H9 (cell line): ENCODE measurements at regions not wholly inside any gene's neighbourhood (a gene's known extent, or its start where the extent isn't known, plus 50 kb on each side); places are given as distances from the start of the nearest gene placed in this dataset.

Source experiments
- DNase-seq: peaks from one replicate; pipeline ENCODE4 v3.0.0-alpha.2; 2017
- H2AFZ ChIP-seq: one replicate; pipeline ENCODE4 v1.6.1; 2013; ENCODE audit warnings: mild to moderate bottlenecking, low read length, control low read depth, moderate library complexity
- H2AK5ac ChIP-seq: 2 replicates; pipeline ENCODE4 v1.6.1; 2013; ENCODE audit warnings: low read length, control low read depth, mixed read lengths; ENCODE audit not compliant: insufficient read length
- H2BK120ac ChIP-seq: one replicate; pipeline ENCODE4 v1.6.1; 2013; ENCODE audit warnings: low read depth, mild to moderate bottlenecking, low read length, control low read depth, inconsistent platforms; ENCODE audit not compliant: poor library complexity, severe bottlenecking
- H2BK12ac ChIP-seq: 2 replicates; pipeline ENCODE4 v1.6.1; 2013; ENCODE audit warnings: low read length, control low read depth, mixed read lengths, low read depth; ENCODE audit not compliant: insufficient read length
- H2BK15ac ChIP-seq: 2 replicates; pipeline ENCODE4 v1.6.1; 2013; ENCODE audit warnings: low read depth, low read length, control low read depth
- H2BK20ac ChIP-seq: one replicate; pipeline ENCODE4 v1.6.1; 2013; ENCODE audit warnings: low read depth, mild to moderate bottlenecking, low read length, control low read depth, inconsistent platforms; ENCODE audit not compliant: poor library complexity, severe bottlenecking
- H2BK5ac ChIP-seq: 2 replicates; pipeline ENCODE4 v1.6.1; 2013; ENCODE audit warnings: low read length, control low read depth, mixed read lengths; ENCODE audit not compliant: insufficient read length
- H3K14ac ChIP-seq: 2 replicates; pipeline ENCODE4 v1.6.1; 2013; ENCODE audit warnings: low read length, control low read depth; ENCODE audit not compliant: insufficient read depth
- H3K18ac ChIP-seq: 2 replicates; pipeline ENCODE4 v1.6.1; 2013; ENCODE audit warnings: low read depth, mild to moderate bottlenecking, mixed read lengths, low read length, control low read depth; ENCODE audit not compliant: insufficient read length
- H3K23ac ChIP-seq: 2 replicates; pipeline ENCODE4 v1.6.1; 2013; ENCODE audit warnings: low read length, control low read depth, mixed read lengths, low read depth; ENCODE audit not compliant: insufficient read length
- H3K23me2 ChIP-seq: 2 replicates; pipeline ENCODE4 v1.6.1; 2013; ENCODE audit warnings: low read depth, mild to moderate bottlenecking, mixed read lengths, low read length, control low read depth; ENCODE audit not compliant: insufficient read length, poor library complexity, severe bottlenecking
- H3K27ac ChIP-seq: 2 replicates; pipeline ENCODE4 v1.5.1; 2013; ENCODE audit warnings: low read length, control low read depth, mixed read lengths, low read depth; ENCODE audit not compliant: insufficient read length
- H3K27me3 ChIP-seq: 2 replicates; pipeline ENCODE4 v1.6.1; 2013; ENCODE audit warnings: low read length, control low read depth, inconsistent platforms; ENCODE audit not compliant: insufficient read depth
- H3K4ac ChIP-seq: 2 replicates; pipeline ENCODE4 v1.6.1; 2013; ENCODE audit warnings: low read depth, mild to moderate bottlenecking, control low read depth, inconsistent platforms, low read length, moderate library complexity
- H3K4me1 ChIP-seq: 2 replicates; pipeline ENCODE4 v1.6.1; 2013; ENCODE audit warnings: low read length, control low read depth, inconsistent platforms; ENCODE audit not compliant: insufficient read depth
- H3K4me2 ChIP-seq: 2 replicates; pipeline ENCODE4 v1.6.1; 2013; ENCODE audit warnings: low read length, control low read depth, mixed read lengths; ENCODE audit not compliant: insufficient read length, insufficient read depth
- H3K56ac ChIP-seq: 2 replicates; pipeline ENCODE4 v1.6.1; 2013; ENCODE audit warnings: low read depth, mild to moderate bottlenecking, mixed read lengths, low read length, control low read depth; ENCODE audit not compliant: insufficient read length
- H3K79me1 ChIP-seq: 2 replicates; pipeline ENCODE4 v1.6.1; 2013; ENCODE audit warnings: low read depth, mild to moderate bottlenecking, moderate library complexity, low read length, control low read depth, inconsistent platforms; ENCODE audit not compliant: insufficient read depth, poor library complexity, severe bottlenecking
- H3K79me2 ChIP-seq: 2 replicates; pipeline ENCODE4 v1.6.1; 2013; ENCODE audit warnings: low read length, control low read depth, inconsistent platforms; ENCODE audit not compliant: insufficient read depth
- H3K9ac ChIP-seq: 2 replicates; pipeline ENCODE4 v1.6.1; 2013; ENCODE audit warnings: low read length, control low read depth, mixed read lengths; ENCODE audit not compliant: insufficient read length; ENCODE audit errors: extremely low read depth
- H3K9me3 ChIP-seq: one replicate; pipeline ENCODE4 v1.6.1; 2013; ENCODE audit warnings: low read depth, low read length, inconsistent platforms; ENCODE audit not compliant: control insufficient read depth
- H3T11ph ChIP-seq: one replicate; pipeline ENCODE4 v1.6.1; 2013; ENCODE audit warnings: mild to moderate bottlenecking, low read length, control low read depth, inconsistent platforms
- H4K20me1 ChIP-seq: one replicate; pipeline ENCODE4 v1.6.1; 2013; ENCODE audit not compliant: control insufficient read depth, insufficient read length, insufficient read depth
- H4K5ac ChIP-seq: 2 replicates; pipeline ENCODE4 v1.6.1; 2013; ENCODE audit warnings: low read depth, mild to moderate bottlenecking, mixed read lengths, low read length, control low read depth; ENCODE audit not compliant: insufficient read length
- H4K8ac ChIP-seq: replicated peaks from 2 replicates; pipeline ENCODE4 v1.6.1; 2013; ENCODE audit warnings: low read length, control low read depth, mixed read lengths, low read depth; ENCODE audit not compliant: insufficient read length
- H4K91ac ChIP-seq: 2 replicates; pipeline ENCODE4 v1.6.1; 2013; ENCODE audit warnings: low read depth, mild to moderate bottlenecking, moderate library complexity, mixed read lengths, low read length, control low read depth; ENCODE audit not compliant: insufficient read length
- H3K27ac Mint-ChIP-seq, 3 experiments: 2 replicates in 2 of 3; 3 replicates in 1 of 3; pipeline ENCODE4 v1.8.0; 2020 to 2021; ENCODE audit warnings: mixed read lengths in 3 of 3, mild to moderate bottlenecking in 1 of 3, moderate library complexity in 1 of 3
- H3K27me3 Mint-ChIP-seq: 2 replicates; pipeline ENCODE4 v1.8.0; 2021; ENCODE audit warnings: low read depth, mild to moderate bottlenecking, moderate library complexity, mixed read lengths
- H3K36me3 Mint-ChIP-seq, 3 experiments: 2 replicates in 2 of 3; 3 replicates in 1 of 3; pipeline ENCODE4 v1.8.0; 2020 to 2021; ENCODE audit warnings: low read depth in 3 of 3, mixed read lengths in 3 of 3; ENCODE audit not compliant: insufficient read depth in 1 of 3
- H3K4me1 Mint-ChIP-seq, 2 experiments: 2 replicates each; pipeline ENCODE4 v1.8.0; 2020; ENCODE audit warnings: mixed read lengths in 2 of 2
- H3K4me3 Mint-ChIP-seq, 2 experiments: 2 replicates in 1 of 2; 3 replicates in 1 of 2; pipeline ENCODE4 v1.8.0; 2020 to 2021; ENCODE audit warnings: mild to moderate bottlenecking in 2 of 2, mixed read lengths in 2 of 2, moderate library complexity in 1 of 2
- H3K9me3 Mint-ChIP-seq, 2 experiments: 2 replicates in 1 of 2; 3 replicates in 1 of 2; pipeline ENCODE4 v1.8.0; 2020; ENCODE audit warnings: mild to moderate bottlenecking in 2 of 2, mixed read lengths in 2 of 2, moderate library complexity in 1 of 2
- WGBS: extraction: QIAGEN DNeasy Blood & Tissue Kit; methylation state at CpG from one replicate; pipeline ENCODE4 v1.1.7; 2013; ENCODE audit warnings: missing lambda C conversion rate, low lambda C conversion rate, mixed read lengths; ENCODE audit not compliant: insufficient read length; ENCODE audit errors: extremely low coverage; 5-methylcytosine and 5-hydroxymethylcytosine counted together
- TF ChIP-seq, protein P1 (sequence below): fragments of 200-600 bp; sonication (generic); conservative IDR thresholded peaks from 3 replicates; pipeline ENCODE4 v1.8.0; 2021; ENCODE audit warnings: antibody characterized with exemption, mild to moderate bottlenecking

DNA sequence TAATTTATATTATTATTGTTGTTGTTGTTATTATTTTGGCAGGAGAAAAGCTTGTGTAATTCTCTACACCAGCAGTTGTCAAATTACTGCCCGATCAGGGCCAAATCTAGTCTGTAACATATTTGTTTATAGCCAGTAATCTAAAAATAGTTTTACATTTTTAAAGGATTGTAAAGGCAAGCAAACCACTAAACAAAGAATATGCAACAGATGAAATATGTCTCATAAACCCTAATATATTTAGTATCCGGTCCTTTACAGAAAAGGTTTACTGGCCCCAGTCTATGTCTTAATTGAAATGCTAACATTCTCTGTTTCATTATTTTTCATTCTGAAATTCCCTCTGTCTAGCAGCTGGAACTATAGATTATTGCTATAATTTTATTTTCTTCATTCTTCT lies 709.5 kb downstream of the KCNJ2 start:
- DNase-seq: no peak
- H2BK120ac ChIP-seq: no peak overlapping the region
- WGBS: no CpG with 5 or more reads among the region's 2 CpGs
- no peak overlapping the region for H3K9ac ChIP-seq
- H3K4ac ChIP-seq: no peak overlapping the region
- TF ChIP-seq, protein P1, sequence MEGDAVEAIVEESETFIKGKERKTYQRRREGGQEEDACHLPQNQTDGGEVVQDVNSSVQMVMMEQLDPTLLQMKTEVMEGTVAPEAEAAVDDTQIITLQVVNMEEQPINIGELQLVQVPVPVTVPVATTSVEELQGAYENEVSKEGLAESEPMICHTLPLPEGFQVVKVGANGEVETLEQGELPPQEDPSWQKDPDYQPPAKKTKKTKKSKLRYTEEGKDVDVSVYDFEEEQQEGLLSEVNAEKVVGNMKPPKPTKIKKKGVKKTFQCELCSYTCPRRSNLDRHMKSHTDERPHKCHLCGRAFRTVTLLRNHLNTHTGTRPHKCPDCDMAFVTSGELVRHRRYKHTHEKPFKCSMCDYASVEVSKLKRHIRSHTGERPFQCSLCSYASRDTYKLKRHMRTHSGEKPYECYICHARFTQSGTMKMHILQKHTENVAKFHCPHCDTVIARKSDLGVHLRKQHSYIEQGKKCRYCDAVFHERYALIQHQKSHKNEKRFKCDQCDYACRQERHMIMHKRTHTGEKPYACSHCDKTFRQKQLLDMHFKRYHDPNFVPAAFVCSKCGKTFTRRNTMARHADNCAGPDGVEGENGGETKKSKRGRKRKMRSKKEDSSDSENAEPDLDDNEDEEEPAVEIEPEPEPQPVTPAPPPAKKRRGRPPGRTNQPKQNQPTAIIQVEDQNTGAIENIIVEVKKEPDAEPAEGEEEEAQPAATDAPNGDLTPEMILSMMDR: no peak
- no peaks in the 10 kb centered on the region for H3K9me3 ChIP-seq
- H3K4me2 ChIP-seq: no peak overlapping the region
- H3K56ac ChIP-seq: no peak overlapping the region
- H3K79me2 ChIP-seq: no peaks in the 10 kb centered on the region
- no peak overlapping the region for H2AK5ac ChIP-seq
- H3K27ac ChIP-seq: no peak overlapping the region
- H3K23ac ChIP-seq: no peak overlapping the region
- no peak overlapping the region for H2BK20ac ChIP-seq
- H3K14ac ChIP-seq: no peak overlapping the region
- no peaks in the 10 kb centered on the region for H3K79me1 ChIP-seq
- peaks cover 2% of the 10 kb centered on the region; the same call in 1 of the 2 replicates for H3K27me3 Mint-ChIP-seq
- H2AFZ ChIP-seq: no peak overlapping the region
- H4K8ac ChIP-seq: no peak overlapping the region
- no peaks in the 10 kb centered on the region for H3K23me2 ChIP-seq
- no peak overlapping the region for H2BK5ac ChIP-seq
- peaks cover 8 to 13% of the 10 kb centered on the region in 2 experiments for H3K4me1 Mint-ChIP-seq
- H4K20me1 ChIP-seq: no peaks in the 10 kb centered on the region
- H3K4me3 Mint-ChIP-seq: no peak overlapping the region
- H2BK15ac ChIP-seq: no peak overlapping the region
- H3K27ac Mint-ChIP-seq: no peak overlapping the region
- H3K4me1 ChIP-seq: no peaks in the 10 kb centered on the region; the same call in 1 of the 2 replicates
- H3K36me3 Mint-ChIP-seq: peaks cover 0 to 4% (median 3%) of the 10 kb centered on the region in 3 experiments; a peak in 4 of 7 replicates
- H4K5ac ChIP-seq: no peak overlapping the region
- no peak overlapping the region for H2BK12ac ChIP-seq
- H3T11ph ChIP-seq: no peak overlapping the region
- H3K9me3 Mint-ChIP-seq: peaks cover 0 to 9% of the 10 kb centered on the region in 2 experiments; a peak in 3 of 5 replicates
- H3K18ac ChIP-seq: no peak overlapping the region
- H4K91ac ChIP-seq: no peak overlapping the region
- no peaks in the 10 kb centered on the region for H3K27me3 ChIP-seq
